ENCODE measurements at regions not wholly inside any gene's neighbourhood (a gene's known extent, or its start where the extent isn't known, plus 50 kb on each side); places are given as distances from the start of the nearest gene placed in this dataset.

- TF ChIP-seq, protein P1, sequence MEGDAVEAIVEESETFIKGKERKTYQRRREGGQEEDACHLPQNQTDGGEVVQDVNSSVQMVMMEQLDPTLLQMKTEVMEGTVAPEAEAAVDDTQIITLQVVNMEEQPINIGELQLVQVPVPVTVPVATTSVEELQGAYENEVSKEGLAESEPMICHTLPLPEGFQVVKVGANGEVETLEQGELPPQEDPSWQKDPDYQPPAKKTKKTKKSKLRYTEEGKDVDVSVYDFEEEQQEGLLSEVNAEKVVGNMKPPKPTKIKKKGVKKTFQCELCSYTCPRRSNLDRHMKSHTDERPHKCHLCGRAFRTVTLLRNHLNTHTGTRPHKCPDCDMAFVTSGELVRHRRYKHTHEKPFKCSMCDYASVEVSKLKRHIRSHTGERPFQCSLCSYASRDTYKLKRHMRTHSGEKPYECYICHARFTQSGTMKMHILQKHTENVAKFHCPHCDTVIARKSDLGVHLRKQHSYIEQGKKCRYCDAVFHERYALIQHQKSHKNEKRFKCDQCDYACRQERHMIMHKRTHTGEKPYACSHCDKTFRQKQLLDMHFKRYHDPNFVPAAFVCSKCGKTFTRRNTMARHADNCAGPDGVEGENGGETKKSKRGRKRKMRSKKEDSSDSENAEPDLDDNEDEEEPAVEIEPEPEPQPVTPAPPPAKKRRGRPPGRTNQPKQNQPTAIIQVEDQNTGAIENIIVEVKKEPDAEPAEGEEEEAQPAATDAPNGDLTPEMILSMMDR (IDR thresholded peaks at IDR 0.05) = no peak
- TF ChIP-seq POLR2A (IDR thresholded peaks at IDR 0.05) = no peak
- no peak for TF ChIP-seq POLR2AphosphoS5 (IDR thresholded peaks at IDR 0.05)
- no peak for TF ChIP-seq EP300 (IDR thresholded peaks at IDR 0.05)
These were observed 184.7 kb upstream of the FRMPD4 start for GRCh38 chrX:11953615-11954014.

All from gastroesophageal sphincter (tissue), 3 donors.